Activated naive CD4-positive, alpha-beta T cell treated with anti-CD3 and anti-CD28 coated beads for 36 hours (primary cell): ENCODE measurements at regions not wholly inside any gene's neighbourhood (a gene's known extent, or its start where the extent isn't known, plus 50 kb on each side); places are given as distances from the start of the nearest gene placed in this dataset.

Experiments
- CTCF ChIA-PET: fragments of 350-600 bp; sonication (Branson Sonifier 250); formaldehyde crosslinking; loops from one replicate; lab custom pipeline; 2021; ENCODE audit warnings: antibody characterized with exemption; lab: Charles Lee
- DNase-seq: peaks from one replicate; pipeline ENCODE4 v3.0.0-alpha.2; 2020
- H3K27ac Mint-ChIP-seq: one replicate; pipeline ENCODE4 v1.8.0; 2021; ENCODE audit warnings: mild to moderate bottlenecking, mixed read lengths
- H3K27me3 Mint-ChIP-seq: one replicate; pipeline ENCODE4 v1.8.0; 2021; ENCODE audit warnings: low read depth, mixed read lengths
- H3K36me3 Mint-ChIP-seq: one replicate; pipeline ENCODE4 v1.8.0; 2021; ENCODE audit warnings: low read depth, mixed read lengths
- H3K4me1 Mint-ChIP-seq: one replicate; pipeline ENCODE4 v1.8.0; 2021; ENCODE audit warnings: low read depth, mixed read lengths
- H3K4me3 Mint-ChIP-seq: one replicate; pipeline ENCODE4 v1.8.0; 2021; ENCODE audit warnings: mild to moderate bottlenecking, moderate library complexity, mixed read lengths
- H3K9me3 Mint-ChIP-seq: one replicate; pipeline ENCODE4 v1.8.0; 2021; ENCODE audit warnings: mixed read lengths
- intact Hi-C: fragments of 100-400 bp; cut with micrococcal nuclease; formaldehyde crosslinking; loops from one replicate; pipeline ENCODE4 v1.15.1; 2023

- intact Hi-C loops = loop anchor here (2.0 kb wide), 1 partner anchor 14 kb away; no protein-coding TSS in a partner anchor
- Mint-ChIP-seq H3K4me1 (peaks cover 10% of the 10 kb centered on the region), H3K4me3 (peak overlapping the region; percentile 71), H3K27me3 (peaks cover 54% of the 10 kb centered on the region), H3K36me3 (peaks cover 2% of the 10 kb centered on the region), H3K27ac (no peak overlapping the region), H3K9me3 (peaks cover 2% of the 10 kb centered on the region)
- DNase-seq = no peak
- CTCF ChIA-PET = interaction anchor here (1.2 kb wide), 1 partner anchor 10 kb away, joined by 3 read pairs; no protein-coding TSS in a partner anchor
These were observed 102.6 kb downstream of the ESM1 start for GRCh38 chr5:54882841-54883240.

GRCh38 chr5:54882101-54882500 is 103.3 kb downstream of the ESM1 start:
- DNase-seq = no peak
- Mint-ChIP-seq H3K27ac (no peak overlapping the region), H3K4me3 (no peak overlapping the region), H3K36me3 (peaks cover 2% of the 10 kb centered on the region), H3K9me3 (peaks cover 2% of the 10 kb centered on the region), H3K27me3 (peaks cover 50% of the 10 kb centered on the region), H3K4me1 (peaks cover 10% of the 10 kb centered on the region)
- CTCF ChIA-PET = interaction anchor here (1.2 kb wide), 1 partner anchor 9 kb away, joined by 3 read pairs; no protein-coding TSS in a partner anchor
- intact Hi-C loops = loop anchor here (2.0 kb wide), 1 partner anchor 15 kb away; no protein-coding TSS in a partner anchor

GRCh38 chr5:54881286-54882005 is 103.9 kb downstream of the ESM1 start:
- intact Hi-C loops = loop anchor here (2.0 kb wide), 1 partner anchor 15 kb away; no protein-coding TSS in a partner anchor
- Mint-ChIP-seq H3K27me3 (peaks cover 51% of the 10 kb centered on the region), H3K9me3 (peaks cover 2% of the 10 kb centered on the region), H3K27ac (no peak overlapping the region), H3K36me3 (peaks cover 2% of the 10 kb centered on the region), H3K4me1 (peaks cover 10% of the 10 kb centered on the region), H3K4me3 (no peak overlapping the region)
- peak; percentile 14 for DNase-seq
- CTCF ChIA-PET = no interaction called here

GRCh38 chr5:54876976-54877375 is 108.4 kb downstream of the ESM1 start:
- no peaks in the 10 kb centered on the region for H3K36me3 Mint-ChIP-seq
- intact Hi-C loops = no loop called here
- H3K9me3 Mint-ChIP-seq = peaks cover 2% of the 10 kb centered on the region
- no peak overlapping the region for H3K27ac Mint-ChIP-seq
- DNase-seq = no peak
- no peaks in the 10 kb centered on the region for H3K4me1 Mint-ChIP-seq
- CTCF ChIA-PET = interaction anchor here (4.5 kb wide), 1 partner anchor 10 kb away, joined by 20 read pairs; no protein-coding TSS in a partner anchor
- H3K27me3 Mint-ChIP-seq = peaks cover 30% of the 10 kb centered on the region
- no peak overlapping the region for H3K4me3 Mint-ChIP-seq

GRCh38 chr5:54876556-54876955 is 108.8 kb downstream of the ESM1 start:
- Mint-ChIP-seq H3K27me3 (peaks cover 26% of the 10 kb centered on the region), H3K4me1 (no peaks in the 10 kb centered on the region)
- intact Hi-C loops = no loop called here

GRCh38 chr5:54874337-54875021 is 110.9 kb downstream of the ESM1 start:
- Mint-ChIP-seq H3K36me3 (no peaks in the 10 kb centered on the region), H3K27me3 (peaks cover 21% of the 10 kb centered on the region), H3K9me3 (no peaks in the 10 kb centered on the region), H3K4me3 (no peak overlapping the region), H3K4me1 (no peaks in the 10 kb centered on the region), H3K27ac (no peak overlapping the region)
- intact Hi-C loops = no loop called here
- DNase-seq = no peak
- CTCF ChIA-PET = interaction anchor here (2.1 to 2.2 kb wide), 2 partner anchors 20 to 30 kb away, joined by 6 to 7 read pairs; no protein-coding TSS in a partner anchor

More at GRCh38 chr5:54876556-54876955, 108.8 kb downstream of the ESM1 start:
- DNase-seq = no peak
- Mint-ChIP-seq H3K4me3 (no peak overlapping the region), H3K27ac (no peak overlapping the region), H3K9me3 (peaks cover 2% of the 10 kb centered on the region), H3K36me3 (no peaks in the 10 kb centered on the region)
- CTCF ChIA-PET = interaction anchor here (4.5 kb wide), 1 partner anchor 9 kb away, joined by 20 read pairs; no protein-coding TSS in a partner anchor

GRCh38 chr5:54873691-54874090 is 111.7 kb downstream of the ESM1 start:
- Mint-ChIP-seq H3K27me3 (peaks cover 21% of the 10 kb centered on the region), H3K27ac (no peak overlapping the region), H3K9me3 (no peaks in the 10 kb centered on the region), H3K36me3 (no peaks in the 10 kb centered on the region), H3K4me3 (no peak overlapping the region), H3K4me1 (peaks cover 6% of the 10 kb centered on the region)
- DNase-seq = no peak
- CTCF ChIA-PET = interaction anchor here (0.8 to 2.2 kb wide), 4 partner anchors 9 to 356 kb away, joined by 3 to 7 read pairs (median 5); partner anchors contain the start of gene SNX18
- intact Hi-C loops = no loop called here

- H3K27me3 Mint-ChIP-seq = peaks cover 21% of the 10 kb centered on the region
- CTCF ChIA-PET = interaction anchor here (0.8 to 2.2 kb wide), 5 partner anchors 10 to 383 kb away, joined by 3 to 7 read pairs (median 4); partner anchors contain the start of gene SNX18
- H3K9me3 Mint-ChIP-seq = no peaks in the 10 kb centered on the region
- no peak for DNase-seq
- H3K27ac Mint-ChIP-seq = no peak overlapping the region
- no peak overlapping the region for H3K4me3 Mint-ChIP-seq
- intact Hi-C loops = no loop called here
- H3K36me3 Mint-ChIP-seq = no peaks in the 10 kb centered on the region
- peaks cover 10% of the 10 kb centered on the region for H3K4me1 Mint-ChIP-seq
These were observed 112.6 kb downstream of the ESM1 start for GRCh38 chr5:54872810-54873209.

GRCh38 chr5:54870271-54870670 is 115.1 kb downstream of the ESM1 start:
- intact Hi-C loops = no loop called here
- no peak overlapping the region for H3K27ac Mint-ChIP-seq
- peaks cover 16% of the 10 kb centered on the region for H3K4me1 Mint-ChIP-seq
- H3K36me3 Mint-ChIP-seq = no peaks in the 10 kb centered on the region
- no peaks in the 10 kb centered on the region for H3K9me3 Mint-ChIP-seq
- CTCF ChIA-PET = interaction anchor here (1.4 kb wide), 1 partner anchor 26 kb away, joined by 4 read pairs; no protein-coding TSS in a partner anchor
- no peak overlapping the region for H3K4me3 Mint-ChIP-seq
- no peak for DNase-seq
- peaks cover 13% of the 10 kb centered on the region for H3K27me3 Mint-ChIP-seq

- Mint-ChIP-seq H3K36me3 (no peaks in the 10 kb centered on the region), H3K4me3 (no peak overlapping the region), H3K27me3 (peaks cover 13% of the 10 kb centered on the region), H3K4me1 (peaks cover 16% of the 10 kb centered on the region), H3K27ac (no peak overlapping the region), H3K9me3 (no peaks in the 10 kb centered on the region)
- CTCF ChIA-PET = interaction anchor here (0.8 to 1.4 kb wide), 2 partner anchors 9 to 25 kb away, joined by 4 to 5 read pairs; no protein-coding TSS in a partner anchor
- intact Hi-C loops = loop anchor here (5.0 kb wide), 1 partner anchor 627 kb away; no protein-coding TSS in a partner anchor
- no peak for DNase-seq
These were observed 115.7 kb downstream of the ESM1 start for GRCh38 chr5:54869691-54870090.

GRCh38 chr5:54868511-54869483 is 116.6 kb downstream of the ESM1 start:
- H3K36me3 Mint-ChIP-seq = no peaks in the 10 kb centered on the region
- no peak overlapping the region for H3K4me3 Mint-ChIP-seq
- peak; percentile 10 for DNase-seq
- peaks cover 16% of the 10 kb centered on the region for H3K4me1 Mint-ChIP-seq
- CTCF ChIA-PET = interaction anchor here (0.8 to 3.9 kb wide), 4 partner anchors 10 to 351 kb away, joined by 4 to 48 read pairs (median 12); partner anchors contain the start of gene SNX18
- H3K27ac Mint-ChIP-seq = no peak overlapping the region
- intact Hi-C loops = loop anchor here (5.0 kb wide), 1 partner anchor 626 kb away; no protein-coding TSS in a partner anchor
- H3K9me3 Mint-ChIP-seq = no peaks in the 10 kb centered on the region
- H3K27me3 Mint-ChIP-seq = peaks cover 11% of the 10 kb centered on the region
